Bronchial epithelial cell (primary cell): ENCODE measurements at regions not wholly inside any gene's neighbourhood (a gene's known extent, or its start where the extent isn't known, plus 50 kb on each side); places are given as distances from the start of the nearest gene placed in this dataset.
"Not testable (repeated sequence)": the region's sequence is repeated elsewhere in the genome, so short reads cannot be mapped to it uniquely, and the experiment has no call there.

Source experiments
- DNase-seq: peaks from one replicate; pipeline ENCODE4 v3.0.0-alpha.2; 2010; ENCODE audit warnings: low read depth
- FAIRE-seq: peaks from 2 replicates; lab custom pipeline; 2011; peaks lifted over from hg19 to GRCh38; lab: Jason Lieb, UNC
- H3K27me3 ChIP-seq: 2 replicates; pipeline ENCODE4 v1.5.1; 2011; ENCODE audit warnings: low read length; ENCODE audit not compliant: control insufficient read depth, insufficient read depth
- H3K36me3 ChIP-seq: 2 replicates; pipeline ENCODE4 v1.5.1; 2011; ENCODE audit warnings: low read length; ENCODE audit not compliant: control insufficient read depth, insufficient read depth
- H3K4me3 ChIP-seq: 2 replicates; pipeline ENCODE4 v1.5.1; 2011; ENCODE audit warnings: mild to moderate bottlenecking, low read depth, low read length, control low read depth
- TF ChIP-seq, protein P1 (sequence below): IDR thresholded peaks from 2 replicates; pipeline ENCODE4 v1.5.1; 2011; ENCODE audit warnings: mild to moderate bottlenecking, moderate library complexity, low read length, control low read depth, inconsistent platforms; ENCODE audit not compliant: insufficient read depth, severe bottlenecking

DNA sequence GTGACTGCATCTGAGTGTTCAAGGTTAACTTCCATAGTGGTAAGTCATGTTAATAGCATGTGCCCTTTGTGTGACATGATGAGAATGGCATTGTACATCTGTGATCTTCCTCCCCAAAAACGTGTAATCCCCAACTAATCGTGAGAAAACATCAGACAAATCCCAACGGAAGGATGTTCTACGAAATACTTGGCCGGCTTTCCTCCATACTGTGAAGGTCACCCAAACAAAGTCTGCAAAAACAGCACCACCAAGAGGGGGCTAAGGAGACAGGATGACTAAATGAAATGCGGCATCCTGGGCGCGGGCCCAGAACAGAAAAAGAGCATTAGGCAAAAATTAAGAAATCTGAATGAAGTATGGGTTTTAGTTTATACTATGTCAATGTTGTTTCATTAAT lies 81.8 kb downstream of the MED10 start:
- no peak for FAIRE-seq
- no peaks in the 10 kb centered on the region for H3K36me3 ChIP-seq
- no peak overlapping the region for H3K4me3 ChIP-seq
- TF ChIP-seq, protein P1, sequence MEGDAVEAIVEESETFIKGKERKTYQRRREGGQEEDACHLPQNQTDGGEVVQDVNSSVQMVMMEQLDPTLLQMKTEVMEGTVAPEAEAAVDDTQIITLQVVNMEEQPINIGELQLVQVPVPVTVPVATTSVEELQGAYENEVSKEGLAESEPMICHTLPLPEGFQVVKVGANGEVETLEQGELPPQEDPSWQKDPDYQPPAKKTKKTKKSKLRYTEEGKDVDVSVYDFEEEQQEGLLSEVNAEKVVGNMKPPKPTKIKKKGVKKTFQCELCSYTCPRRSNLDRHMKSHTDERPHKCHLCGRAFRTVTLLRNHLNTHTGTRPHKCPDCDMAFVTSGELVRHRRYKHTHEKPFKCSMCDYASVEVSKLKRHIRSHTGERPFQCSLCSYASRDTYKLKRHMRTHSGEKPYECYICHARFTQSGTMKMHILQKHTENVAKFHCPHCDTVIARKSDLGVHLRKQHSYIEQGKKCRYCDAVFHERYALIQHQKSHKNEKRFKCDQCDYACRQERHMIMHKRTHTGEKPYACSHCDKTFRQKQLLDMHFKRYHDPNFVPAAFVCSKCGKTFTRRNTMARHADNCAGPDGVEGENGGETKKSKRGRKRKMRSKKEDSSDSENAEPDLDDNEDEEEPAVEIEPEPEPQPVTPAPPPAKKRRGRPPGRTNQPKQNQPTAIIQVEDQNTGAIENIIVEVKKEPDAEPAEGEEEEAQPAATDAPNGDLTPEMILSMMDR: no peak
- no peaks in the 10 kb centered on the region for H3K27me3 ChIP-seq
- no peak for DNase-seq

DNA sequence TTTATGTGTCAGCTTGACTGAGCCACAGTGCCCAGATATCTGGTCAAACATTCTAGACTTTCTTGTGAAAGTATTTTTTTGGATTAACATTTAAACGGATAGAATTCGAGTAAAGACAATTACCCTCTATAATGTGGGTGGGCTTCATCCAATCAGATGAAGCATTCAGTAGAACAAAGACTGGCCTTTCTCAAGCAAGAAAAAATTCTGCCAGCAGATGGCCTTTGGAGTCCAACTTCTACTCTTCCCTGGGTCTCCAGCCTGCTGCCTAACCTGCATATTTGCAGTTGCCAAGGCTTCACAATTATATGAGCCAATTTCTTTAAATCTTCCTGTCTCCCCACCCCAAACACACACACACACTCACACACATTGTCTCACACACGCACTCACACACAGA lies 86.4 kb downstream of the MED10 start:
- no peaks in the 10 kb centered on the region for H3K27me3 ChIP-seq
- DNase-seq: peak; percentile 25
- no peak for FAIRE-seq
- H3K4me3 ChIP-seq: no peak overlapping the region
- TF ChIP-seq, protein P1: peak; percentile 33
- H3K36me3 ChIP-seq: no peaks in the 10 kb centered on the region

DNA sequence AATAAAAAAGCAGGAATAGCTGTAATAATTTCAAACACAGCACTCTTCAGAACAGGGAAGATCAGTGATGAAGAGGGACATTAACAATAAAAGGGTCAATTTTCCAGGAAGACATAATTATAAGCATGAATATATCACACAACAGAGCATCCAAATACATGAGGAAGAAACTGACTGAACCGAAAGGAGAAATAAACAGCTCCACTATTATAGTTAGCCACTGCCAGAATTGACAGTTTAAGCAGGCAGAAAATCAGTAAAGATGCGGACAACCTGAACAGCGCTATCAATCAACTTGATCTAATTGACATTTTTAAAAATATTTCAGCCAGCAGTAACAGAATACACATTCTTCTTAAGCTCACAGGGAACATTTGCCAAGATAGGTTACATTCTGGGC lies 89.1 kb downstream of the MED10 start:
- FAIRE-seq: no peak
- Histone ChIP-seq H3K27me3 (no peaks in the 10 kb centered on the region), H3K36me3 (no peaks in the 10 kb centered on the region), H3K4me3 (no peak overlapping the region)
- no peak for DNase-seq
- TF ChIP-seq, protein P1: no peak

DNA sequence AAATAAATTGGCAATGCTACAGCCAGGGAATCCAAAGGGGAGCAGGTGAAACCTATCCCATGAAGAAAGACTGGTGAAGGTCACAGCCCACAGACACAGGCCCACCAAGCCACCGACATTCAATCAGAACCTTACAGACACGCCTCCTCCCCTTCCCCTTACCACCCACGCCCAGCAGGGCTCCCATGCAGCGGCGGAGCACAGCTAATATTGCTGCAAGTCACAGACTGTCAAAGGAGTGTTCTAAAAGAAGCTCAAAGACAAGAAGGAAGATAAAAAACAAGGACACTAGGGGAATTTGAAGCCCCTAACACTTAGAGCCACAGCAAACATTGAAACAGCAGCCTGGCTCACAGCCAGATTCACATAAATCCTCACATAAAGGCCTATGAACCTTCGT lies 91.2 kb downstream of the MED10 start:
- FAIRE-seq: no peak
- H3K27me3 ChIP-seq: no peaks in the 10 kb centered on the region
- TF ChIP-seq, protein P1: no peak

DNA sequence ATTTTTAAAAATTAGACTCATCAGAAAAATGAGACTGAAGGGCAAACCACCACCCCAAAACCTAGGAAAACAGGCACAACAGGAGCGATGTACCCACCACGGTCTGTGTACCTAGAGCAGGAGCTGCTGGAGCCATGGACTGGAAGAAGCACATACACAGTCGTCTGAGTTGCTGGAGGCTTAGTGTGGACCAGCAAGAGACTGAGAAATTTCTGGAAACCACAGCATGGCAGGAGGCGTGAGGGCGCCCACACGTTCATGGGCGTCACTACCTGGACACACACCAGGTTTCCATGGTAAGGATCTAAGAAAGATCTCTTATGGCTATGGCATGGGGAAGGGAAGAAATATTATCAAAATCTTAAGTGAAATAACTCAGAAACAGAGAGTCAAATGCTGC lies 91.9 kb downstream of the MED10 start:
- FAIRE-seq: no peak
- H3K36me3 ChIP-seq: no peaks in the 10 kb centered on the region

More for the DNA sequence above, 91.2 kb downstream of the MED10 start:
- no peak for DNase-seq
- Histone ChIP-seq H3K4me3 (no peak overlapping the region), H3K36me3 (no peaks in the 10 kb centered on the region)

DNA sequence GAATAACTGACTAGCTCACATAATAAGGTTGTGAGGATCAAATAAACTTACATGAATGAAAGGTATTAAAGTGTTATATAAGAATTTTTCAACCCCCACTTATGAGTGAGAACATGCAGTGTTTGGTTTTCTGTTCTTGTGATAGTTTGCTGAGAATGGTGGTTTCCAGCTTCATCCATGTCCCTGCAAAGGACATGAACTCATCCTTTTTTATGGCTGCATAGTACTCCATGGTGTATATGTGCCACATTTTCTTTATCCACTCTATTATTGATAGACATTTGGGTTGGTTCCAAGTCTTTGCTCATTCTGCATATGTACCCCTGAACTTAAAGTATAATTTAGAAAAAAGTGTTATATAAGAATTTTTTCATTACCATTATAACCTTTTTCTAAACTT lies 93.9 kb downstream of the MED10 start:
- FAIRE-seq, H3K27me3 ChIP-seq, H3K4me3 ChIP-seq, H3K36me3 ChIP-seq, DNase-seq: not testable (repeated sequence)

More for the DNA sequence above, 91.9 kb downstream of the MED10 start:
- no peak for DNase-seq
- Histone ChIP-seq H3K4me3 (no peak overlapping the region), H3K27me3 (no peaks in the 10 kb centered on the region)
- TF ChIP-seq, protein P1: no peak
